GM12872 (cell line): ENCODE measurements at regions not wholly inside any gene's neighbourhood (a gene's known extent, or its start where the extent isn't known, plus 50 kb on each side); places are given as distances from the start of the nearest gene placed in this dataset.

Experiments
- CTCF ChIP-seq: IDR thresholded peaks from 3 replicates; pipeline ENCODE4 v1.5.1; 2011; ENCODE audit warnings: low read depth, mild to moderate bottlenecking, low read length, moderate library complexity; ENCODE audit not compliant: insufficient read depth

DNA sequence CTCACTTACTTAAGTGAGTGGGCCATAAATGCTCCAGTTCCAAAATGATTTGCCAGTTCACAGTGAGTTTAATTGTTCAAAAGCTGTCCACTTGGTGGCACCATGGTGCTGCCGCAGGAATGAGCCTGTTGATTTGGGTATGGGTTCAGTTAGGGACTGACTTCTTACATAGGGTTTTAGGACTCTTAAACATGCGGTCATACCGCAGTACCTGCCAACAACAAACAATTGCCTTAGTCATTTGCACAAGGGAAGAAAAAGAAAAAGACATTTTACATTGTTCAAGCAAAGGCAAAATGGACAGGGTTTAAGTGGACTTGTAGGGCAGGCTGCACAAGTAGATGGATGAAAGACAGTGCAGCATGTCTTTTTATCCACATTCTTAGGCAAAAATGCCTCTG is 80.0 kb upstream of the DBX2 start:
- peak; percentile 76 for TF ChIP-seq CTCF

DNA sequence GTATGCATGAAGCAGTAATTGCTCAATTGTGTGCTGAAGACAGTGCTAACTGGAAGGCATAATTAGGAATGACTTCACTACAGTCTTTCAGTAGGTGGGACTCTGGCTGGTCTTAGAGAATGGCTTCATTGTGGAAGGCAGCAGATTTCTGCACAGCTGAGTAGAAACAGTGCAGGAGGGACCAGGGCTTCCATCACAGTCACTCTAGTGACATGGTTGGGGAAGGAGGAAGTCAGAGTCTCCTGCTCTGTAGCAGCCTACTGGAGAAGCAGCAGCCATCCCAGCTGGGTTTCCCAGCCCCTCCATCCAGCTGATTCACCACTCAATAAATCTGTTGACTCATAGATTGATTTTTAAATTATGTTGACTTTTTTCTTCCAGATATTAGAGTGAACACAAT is 80.6 kb upstream of the DBX2 start:
- no peak for TF ChIP-seq CTCF

DNA sequence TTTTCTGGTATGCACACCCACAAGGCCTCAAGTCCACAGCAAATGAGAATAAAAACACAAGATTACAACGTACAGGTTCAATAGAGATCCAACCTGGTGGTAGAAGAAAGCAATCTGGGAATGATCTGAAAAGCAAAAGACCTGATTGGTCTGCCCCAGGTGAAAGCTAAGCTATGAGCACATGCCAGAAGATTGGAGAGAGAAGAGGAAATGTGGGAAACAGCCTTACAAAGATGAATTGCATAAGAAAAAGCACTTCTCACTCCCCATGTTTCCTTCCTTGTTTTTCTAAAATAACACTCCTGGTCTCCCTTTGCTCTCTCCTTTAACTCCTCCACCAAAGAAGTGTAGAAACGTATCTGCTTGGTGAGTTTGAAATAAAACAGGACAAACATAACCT is 77.3 kb upstream of the ANO6 start:
- TF ChIP-seq CTCF, result no peak

GRCh38 chr12:45148006-45148405 is 67.9 kb upstream of the ANO6 start:
- TF ChIP-seq CTCF, result no peak

- TF ChIP-seq CTCF, result no peak
Observed at GRCh38 chr12:45148619-45149018, 67.3 kb upstream of the ANO6 start.

- no peak for TF ChIP-seq CTCF
Observed at GRCh38 chr12:45165284-45165683, 50.6 kb upstream of the ANO6 start.

- no peak for TF ChIP-seq CTCF
Observed at GRCh38 chr12:45166056-45166455, 49.8 kb upstream of the ANO6 start.
